Smooth muscle cell (in vitro differentiated cells): ENCODE measurements at regions not wholly inside any gene's neighbourhood (a gene's known extent, or its start where the extent isn't known, plus 50 kb on each side); places are given as distances from the start of the nearest gene placed in this dataset.
"Not testable (repeated sequence)": the region's sequence is repeated elsewhere in the genome, so short reads cannot be mapped to it uniquely, and the experiment has no call there.

ENCODE experiments used
- DNase-seq: peaks from one replicate; lab custom pipeline; 2025; ENCODE audit not compliant: unreplicated experiment; lab: John Stamatoyannopoulos, UW
- H2AFZ ChIP-seq: fragments of 200-600 bp; sonication (generic); 2 replicates; pipeline ENCODE4 v1.6.0; 2016; ENCODE audit warnings: antibody characterized with exemption, low read depth, mild to moderate bottlenecking
- H3F3A ChIP-seq: fragments of 200-600 bp; sonication (generic); 2 replicates; pipeline ENCODE4 v1.6.0; 2017; ENCODE audit warnings: antibody characterized with exemption, low read depth
- H3K27ac ChIP-seq: fragments of 200-600 bp; sonication (generic); 2 replicates; pipeline ENCODE4 v1.5.1; 2016; ENCODE audit warnings: low read depth, mild to moderate bottlenecking
- H3K27me3 ChIP-seq: fragments of 200-600 bp; sonication (generic); 2 replicates; pipeline ENCODE4 v1.6.1; 2016; ENCODE audit warnings: low read depth, mild to moderate bottlenecking
- H3K36me3 ChIP-seq: fragments of 200-600 bp; sonication (generic); 2 replicates; pipeline ENCODE4 v1.5.1; 2016; ENCODE audit warnings: low read depth
- H3K4me1 ChIP-seq: fragments of 200-600 bp; sonication (generic); 2 replicates; pipeline ENCODE4 v1.5.1; 2016; ENCODE audit warnings: low read depth
- H3K4me2 ChIP-seq: fragments of 200-600 bp; sonication (generic); 2 replicates; pipeline ENCODE4 v1.6.0; 2016; ENCODE audit warnings: mild to moderate bottlenecking
- H3K4me3 ChIP-seq: fragments of 200-600 bp; sonication (generic); 2 replicates; pipeline ENCODE4 v1.5.1; 2016; ENCODE audit warnings: mild to moderate bottlenecking
- H3K79me2 ChIP-seq: fragments of 200-600 bp; sonication (generic); 2 replicates; pipeline ENCODE4 v1.6.0; 2016; ENCODE audit warnings: low read depth, mild to moderate bottlenecking
- H3K9ac ChIP-seq: fragments of 200-600 bp; sonication (generic); 2 replicates; pipeline ENCODE4 v1.6.0; 2016; ENCODE audit warnings: low read depth
- H3K9me3 ChIP-seq: fragments of 200-600 bp; sonication (generic); replicated peaks from 2 replicates; pipeline ENCODE4 v1.5.1; 2016; ENCODE audit warnings: low read depth
- H4K20me1 ChIP-seq: fragments of 200-600 bp; sonication (generic); 2 replicates; pipeline ENCODE4 v1.6.0; 2016; ENCODE audit warnings: low read depth
- WGBS: methylation state at CpG from one replicate; pipeline ENCODE4 v1.1.7; 2016; ENCODE audit warnings: low lambda C conversion rate; 5-methylcytosine and 5-hydroxymethylcytosine counted together
- TF ChIP-seq, protein P1 (sequence below): fragments of 200-600 bp; sonication (generic); IDR thresholded peaks from 2 replicates; pipeline ENCODE4 v1.5.1; 2017; ENCODE audit warnings: borderline replicate concordance, mild to moderate bottlenecking, antibody characterized with exemption; ENCODE audit not compliant: insufficient read depth, poor library complexity, severe bottlenecking

DNA sequence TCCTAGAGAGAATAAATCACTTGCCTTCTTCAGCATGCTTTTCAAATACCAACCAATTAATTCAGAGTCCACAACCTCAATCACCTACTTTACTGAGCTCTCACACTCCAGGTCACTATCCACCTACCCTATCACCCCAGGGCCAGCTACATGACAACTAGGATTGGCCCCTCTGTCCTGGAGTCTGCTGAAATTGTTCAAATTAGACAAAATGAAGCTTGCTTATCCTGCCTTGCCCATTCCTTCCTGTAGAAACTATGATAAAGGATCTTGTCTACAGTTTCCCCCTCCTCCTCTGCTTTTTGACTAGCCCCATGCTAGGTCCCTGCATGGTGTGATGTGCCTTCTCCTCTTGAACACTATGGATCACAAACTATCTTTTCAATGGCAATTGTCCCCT lies 94.5 kb downstream of the JRKL start:
- Histone ChIP-seq H3K27me3 (no peaks in the 10 kb centered on the region), H4K20me1 (no peaks in the 10 kb centered on the region), H3F3A (no peaks in the 10 kb centered on the region), H3K4me2 (no peak overlapping the region), H3K4me3 (no peak overlapping the region), H3K9ac (no peak overlapping the region), H3K27ac (no peak overlapping the region), H2AFZ (no peak overlapping the region), H3K79me2 (no peaks in the 10 kb centered on the region), H3K9me3 (no peaks in the 10 kb centered on the region), H3K36me3 (no peaks in the 10 kb centered on the region), H3K4me1 (no peaks in the 10 kb centered on the region)
- no peak for DNase-seq
- TF ChIP-seq, protein P1, sequence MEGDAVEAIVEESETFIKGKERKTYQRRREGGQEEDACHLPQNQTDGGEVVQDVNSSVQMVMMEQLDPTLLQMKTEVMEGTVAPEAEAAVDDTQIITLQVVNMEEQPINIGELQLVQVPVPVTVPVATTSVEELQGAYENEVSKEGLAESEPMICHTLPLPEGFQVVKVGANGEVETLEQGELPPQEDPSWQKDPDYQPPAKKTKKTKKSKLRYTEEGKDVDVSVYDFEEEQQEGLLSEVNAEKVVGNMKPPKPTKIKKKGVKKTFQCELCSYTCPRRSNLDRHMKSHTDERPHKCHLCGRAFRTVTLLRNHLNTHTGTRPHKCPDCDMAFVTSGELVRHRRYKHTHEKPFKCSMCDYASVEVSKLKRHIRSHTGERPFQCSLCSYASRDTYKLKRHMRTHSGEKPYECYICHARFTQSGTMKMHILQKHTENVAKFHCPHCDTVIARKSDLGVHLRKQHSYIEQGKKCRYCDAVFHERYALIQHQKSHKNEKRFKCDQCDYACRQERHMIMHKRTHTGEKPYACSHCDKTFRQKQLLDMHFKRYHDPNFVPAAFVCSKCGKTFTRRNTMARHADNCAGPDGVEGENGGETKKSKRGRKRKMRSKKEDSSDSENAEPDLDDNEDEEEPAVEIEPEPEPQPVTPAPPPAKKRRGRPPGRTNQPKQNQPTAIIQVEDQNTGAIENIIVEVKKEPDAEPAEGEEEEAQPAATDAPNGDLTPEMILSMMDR: no peak

DNA sequence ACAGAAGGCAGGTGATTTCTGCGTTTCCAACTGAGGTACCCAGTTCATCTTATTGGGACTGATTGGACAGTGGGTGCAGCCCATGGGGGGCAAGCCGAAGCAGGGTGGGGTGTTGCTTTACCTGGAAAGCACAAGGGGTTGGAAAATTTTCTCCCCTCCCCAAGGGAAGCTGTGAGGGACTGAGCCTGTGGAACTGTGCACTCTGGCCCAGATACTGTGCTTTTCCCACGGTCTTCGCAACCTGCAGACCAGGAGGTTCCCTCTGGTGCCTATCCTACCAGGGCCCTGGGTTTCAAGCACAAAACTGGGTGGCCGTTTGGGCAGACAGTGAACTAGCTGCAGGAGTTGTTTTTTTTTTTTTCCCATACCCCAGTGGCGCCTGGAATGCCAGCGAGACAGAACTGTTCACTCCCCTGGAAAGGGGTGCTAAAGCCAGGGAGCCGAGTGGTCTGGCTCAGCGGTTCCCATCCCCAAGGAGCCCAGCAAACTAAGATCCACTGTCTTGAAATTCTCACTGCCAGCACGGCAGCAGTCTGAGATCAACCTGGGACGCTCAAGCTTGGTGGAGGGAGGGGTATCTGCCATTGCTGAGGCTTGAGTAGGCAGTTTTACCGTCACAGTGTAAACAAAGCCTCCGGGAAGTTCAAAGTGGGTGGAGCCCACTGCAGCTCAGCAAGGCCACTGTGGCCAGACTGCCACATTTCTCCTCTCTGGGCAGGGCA lies 97.2 kb downstream of the JRKL start:
- no peaks in the 10 kb centered on the region for H3K9me3 ChIP-seq
- no peaks in the 10 kb centered on the region for H3F3A ChIP-seq
- H3K4me3 ChIP-seq: no peak overlapping the region
- peak overlapping the region; percentile 25 for H3K27ac ChIP-seq
- 49% methylated on average over 13 of the region's 13 CpGs for WGBS
- no peaks in the 10 kb centered on the region for H3K27me3 ChIP-seq
- H4K20me1 ChIP-seq: no peaks in the 10 kb centered on the region
- H3K4me2 ChIP-seq: peak overlapping the region; percentile 73
- peak overlapping the region; percentile 94 for H2AFZ ChIP-seq
- no peaks in the 10 kb centered on the region for H3K4me1 ChIP-seq
- H3K9ac ChIP-seq: no peak overlapping the region
- TF ChIP-seq, protein P1: no peak
- DNase-seq: no peak
- H3K36me3 ChIP-seq: no peaks in the 10 kb centered on the region
- no peaks in the 10 kb centered on the region for H3K79me2 ChIP-seq

DNA sequence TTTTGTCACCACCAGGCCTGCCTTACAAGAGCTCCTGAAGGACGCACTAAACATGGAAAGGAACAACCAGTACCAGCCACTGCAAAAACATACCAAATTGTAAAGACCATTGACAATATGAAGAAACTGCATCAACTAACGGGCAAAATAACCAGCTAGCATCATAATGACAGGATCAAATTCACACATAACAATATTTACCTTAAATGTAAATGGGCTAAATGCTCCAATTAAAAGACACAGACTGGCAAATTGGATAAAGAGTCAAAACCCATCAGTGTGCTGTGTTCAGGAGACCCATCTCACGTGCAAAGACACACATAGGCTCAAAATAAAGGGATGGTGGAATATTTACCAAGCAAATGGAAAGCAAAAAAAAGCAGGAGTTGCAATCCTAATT lies 99.1 kb downstream of the JRKL start:
- H3K36me3 ChIP-seq, H3K9ac ChIP-seq, H3K4me2 ChIP-seq, H3K4me3 ChIP-seq, H3K79me2 ChIP-seq, H3K27me3 ChIP-seq, H3F3A ChIP-seq, H4K20me1 ChIP-seq, H3K9me3 ChIP-seq, H3K4me1 ChIP-seq, H3K27ac ChIP-seq, H2AFZ ChIP-seq, DNase-seq: not testable (repeated sequence)
- WGBS: 94% methylated on average over 3 of the region's 3 CpGs

DNA sequence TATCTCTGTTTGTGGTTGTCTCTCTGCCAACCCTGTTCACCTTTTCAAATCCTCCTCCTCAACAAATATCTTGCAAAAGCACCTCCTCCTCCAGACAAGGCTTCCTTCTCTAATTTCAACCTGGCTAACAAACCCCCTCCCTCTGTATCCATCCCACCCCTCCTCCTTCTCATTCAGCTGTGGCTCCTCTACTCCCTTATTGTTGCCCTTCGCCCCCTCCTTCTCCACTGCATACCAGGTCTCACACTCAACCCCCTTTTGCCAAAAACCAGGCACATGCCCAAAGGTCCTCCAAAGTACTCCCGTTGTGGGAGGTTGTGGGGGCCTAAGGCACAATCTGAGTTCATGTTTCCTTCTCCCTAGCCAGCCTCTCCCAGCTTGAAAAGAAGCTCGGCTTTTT lies 110.6 kb downstream of the JRKL start:
- no peak for DNase-seq
- no peak overlapping the region for H3K27ac ChIP-seq
- no peaks in the 10 kb centered on the region for H3K9me3 ChIP-seq
- H3K4me2 ChIP-seq: no peak overlapping the region
- H3K9ac ChIP-seq: no peak overlapping the region
- H2AFZ ChIP-seq: no peak overlapping the region
- no peaks in the 10 kb centered on the region for H3K79me2 ChIP-seq
- TF ChIP-seq, protein P1: no peak
- H3K4me1 ChIP-seq: no peaks in the 10 kb centered on the region
- no peak overlapping the region for H3K4me3 ChIP-seq
- H3K27me3 ChIP-seq: no peaks in the 10 kb centered on the region
- no peaks in the 10 kb centered on the region for H3F3A ChIP-seq
- no peaks in the 10 kb centered on the region for H4K20me1 ChIP-seq
- no peaks in the 10 kb centered on the region for H3K36me3 ChIP-seq
- WGBS: 85% methylated on average over 3 of the region's 3 CpGs
